ENCODE measurements at regions not wholly inside any gene's neighbourhood (a gene's known extent, or its start where the extent isn't known, plus 50 kb on each side); places are given as distances from the start of the nearest gene placed in this dataset.

GRCh38 chr7:106372126-106372525 lies 87.3 kb upstream of the NAMPT start:
- H3K9me3 ChIP-seq (ENCODE audit: low read length): no peaks in the 10 kb centered on the region
- no peaks in the 10 kb centered on the region for H3K27me3 ChIP-seq (ENCODE audit: insufficient read depth, low read length)
- no peaks in the 10 kb centered on the region for H3F3A ChIP-seq (ENCODE audit: insufficient read depth, low read length)
- no peak overlapping the region for H3K4me3 ChIP-seq (ENCODE audit: low read depth, low read length, poor library complexity, severe bottlenecking)
- no peak overlapping the region for H3K27ac ChIP-seq (ENCODE audit: low read depth, low read length, poor library complexity, severe bottlenecking)
- H3K4me2 ChIP-seq (ENCODE audit: low read length): no peak overlapping the region
- H3K36me3 ChIP-seq (ENCODE audit: insufficient read depth, low read length): no peaks in the 10 kb centered on the region
- no peak for TF ChIP-seq EZH2 (IDR thresholded peaks at IDR 0.05; ENCODE audit: borderline replicate concordance, low read length)
- TF ChIP-seq, protein P1, sequence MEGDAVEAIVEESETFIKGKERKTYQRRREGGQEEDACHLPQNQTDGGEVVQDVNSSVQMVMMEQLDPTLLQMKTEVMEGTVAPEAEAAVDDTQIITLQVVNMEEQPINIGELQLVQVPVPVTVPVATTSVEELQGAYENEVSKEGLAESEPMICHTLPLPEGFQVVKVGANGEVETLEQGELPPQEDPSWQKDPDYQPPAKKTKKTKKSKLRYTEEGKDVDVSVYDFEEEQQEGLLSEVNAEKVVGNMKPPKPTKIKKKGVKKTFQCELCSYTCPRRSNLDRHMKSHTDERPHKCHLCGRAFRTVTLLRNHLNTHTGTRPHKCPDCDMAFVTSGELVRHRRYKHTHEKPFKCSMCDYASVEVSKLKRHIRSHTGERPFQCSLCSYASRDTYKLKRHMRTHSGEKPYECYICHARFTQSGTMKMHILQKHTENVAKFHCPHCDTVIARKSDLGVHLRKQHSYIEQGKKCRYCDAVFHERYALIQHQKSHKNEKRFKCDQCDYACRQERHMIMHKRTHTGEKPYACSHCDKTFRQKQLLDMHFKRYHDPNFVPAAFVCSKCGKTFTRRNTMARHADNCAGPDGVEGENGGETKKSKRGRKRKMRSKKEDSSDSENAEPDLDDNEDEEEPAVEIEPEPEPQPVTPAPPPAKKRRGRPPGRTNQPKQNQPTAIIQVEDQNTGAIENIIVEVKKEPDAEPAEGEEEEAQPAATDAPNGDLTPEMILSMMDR (IDR thresholded peaks at IDR 0.05; ENCODE audit: low read length): no peak
- H3K4me1 ChIP-seq (ENCODE audit: insufficient read depth, low read length, severe bottlenecking): no peaks in the 10 kb centered on the region
- H4K20me1 ChIP-seq (ENCODE audit: insufficient read depth, low read length): no peaks in the 10 kb centered on the region
- H3K79me2 ChIP-seq (ENCODE audit: insufficient read depth, low read length): no peaks in the 10 kb centered on the region
- H3K9ac ChIP-seq (ENCODE audit: low read length): no peak overlapping the region
- H2AFZ ChIP-seq (ENCODE audit: low read length): no peak overlapping the region
- H3K9me2 ChIP-seq (ENCODE audit: low read depth, low read length): no peaks in the 10 kb centered on the region

GRCh38 chr7:106371629-106372028 lies 86.8 kb upstream of the NAMPT start:
- H3K9me3 ChIP-seq (ENCODE audit: low read length): no peaks in the 10 kb centered on the region
- no peak overlapping the region for H2AFZ ChIP-seq (ENCODE audit: low read length)
- no peaks in the 10 kb centered on the region for H3K36me3 ChIP-seq (ENCODE audit: insufficient read depth, low read length)
- no peak overlapping the region for H3K4me2 ChIP-seq (ENCODE audit: low read length)
- no peaks in the 10 kb centered on the region for H3K4me1 ChIP-seq (ENCODE audit: insufficient read depth, low read length, severe bottlenecking)
- H3K27me3 ChIP-seq (ENCODE audit: insufficient read depth, low read length): no peaks in the 10 kb centered on the region
- no peaks in the 10 kb centered on the region for H4K20me1 ChIP-seq (ENCODE audit: insufficient read depth, low read length)
- no peak overlapping the region for H3K27ac ChIP-seq (ENCODE audit: low read depth, low read length, poor library complexity, severe bottlenecking)
- H3K79me2 ChIP-seq (ENCODE audit: insufficient read depth, low read length): no peaks in the 10 kb centered on the region
- no peak overlapping the region for H3K9ac ChIP-seq (ENCODE audit: low read length)
- no peaks in the 10 kb centered on the region for H3K9me2 ChIP-seq (ENCODE audit: low read depth, low read length)
- TF ChIP-seq, protein P1 (IDR thresholded peaks at IDR 0.05; ENCODE audit: low read length): no peak
- TF ChIP-seq EZH2 (IDR thresholded peaks at IDR 0.05; ENCODE audit: borderline replicate concordance, low read length): no peak
- no peak overlapping the region for H3K4me3 ChIP-seq (ENCODE audit: low read depth, low read length, poor library complexity, severe bottlenecking)
- no peaks in the 10 kb centered on the region for H3F3A ChIP-seq (ENCODE audit: insufficient read depth, low read length)

DNA sequence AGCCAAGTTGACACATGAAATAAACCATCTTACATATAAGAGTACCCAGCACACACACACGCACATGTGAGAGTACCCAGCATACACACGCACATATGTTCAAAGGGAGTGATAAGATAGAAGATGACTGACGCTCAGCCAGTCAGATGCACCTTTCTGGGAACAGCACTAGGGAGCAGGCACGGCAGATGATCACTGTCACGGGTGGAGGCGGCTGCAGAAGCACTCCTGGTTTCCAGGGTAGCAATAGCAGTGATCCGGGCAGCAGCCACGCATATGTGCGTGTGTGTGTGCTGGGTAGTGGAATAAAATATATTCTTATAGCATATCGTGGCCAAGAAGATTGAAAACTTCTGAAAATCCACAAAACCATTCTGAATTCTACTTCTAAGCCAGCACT lies 85.8 kb upstream of the NAMPT start:
- no peaks in the 10 kb centered on the region for H3K36me3 ChIP-seq (ENCODE audit: insufficient read depth, low read length)
- TF ChIP-seq, protein P1 (IDR thresholded peaks at IDR 0.05; ENCODE audit: low read length): no peak
- no peak for TF ChIP-seq EZH2 (IDR thresholded peaks at IDR 0.05; ENCODE audit: borderline replicate concordance, low read length)
- no peak overlapping the region for H3K4me2 ChIP-seq (ENCODE audit: low read length)
- H3K9ac ChIP-seq (ENCODE audit: low read length): no peak overlapping the region
- H2AFZ ChIP-seq (ENCODE audit: low read length): no peak overlapping the region
- no peaks in the 10 kb centered on the region for H3K9me2 ChIP-seq (ENCODE audit: low read depth, low read length)
- no peaks in the 10 kb centered on the region for H3K79me2 ChIP-seq (ENCODE audit: insufficient read depth, low read length)
- no peaks in the 10 kb centered on the region for H3K4me1 ChIP-seq (ENCODE audit: insufficient read depth, low read length, severe bottlenecking)
- H3K4me3 ChIP-seq (ENCODE audit: low read depth, low read length, poor library complexity, severe bottlenecking): no peak overlapping the region
- H4K20me1 ChIP-seq (ENCODE audit: insufficient read depth, low read length): no peaks in the 10 kb centered on the region
- no peaks in the 10 kb centered on the region for H3K27me3 ChIP-seq (ENCODE audit: insufficient read depth, low read length)
- no peaks in the 10 kb centered on the region for H3F3A ChIP-seq (ENCODE audit: insufficient read depth, low read length)
- H3K27ac ChIP-seq (ENCODE audit: low read depth, low read length, poor library complexity, severe bottlenecking): no peak overlapping the region
- no peaks in the 10 kb centered on the region for H3K9me3 ChIP-seq (ENCODE audit: low read length)
